K562 (cell line): ENCODE measurements at regions not wholly inside any gene's neighbourhood (a gene's known extent, or its start where the extent isn't known, plus 50 kb on each side); places are given as distances from the start of the nearest gene placed in this dataset.

Source experiments
- ATAC-seq: fragments of 200-7000 bp; cut with Tn5 transposase; 3 replicates; pipeline ENCODE4 v1.9.1; 2020; ENCODE audit warnings: moderate library complexity
- BruUV-seq: library from RNA; stranded (reverse); fragments of 400-500 nt; replicated peaks from 2 replicates; lab custom pipeline; 2021; lab: Mats Ljungman, UMichigan
- CTCF ChIA-PET: fragments of 300-600 bp; formaldehyde crosslinking; extraction: SDS; loops from one replicate; lab custom pipeline; 2021; ENCODE audit warnings: low intra/inter-chr PET ratio; lab: Yijun Ruan, JAX
- POLR2A ChIA-PET: fragments of 300-600, 350-650 bp; sonication (Branson Sonifier 250); formaldehyde crosslinking; extraction: SDS; loops from one replicate; lab custom pipeline; 2021; ENCODE audit warnings: antibody characterized with exemption, inconsistent platforms; lab: Yijun Ruan, JAX
- DNase-seq, 4 experiments: peaks; one replicate each; pipeline versions ENCODE4 v3.0.0 to v3.0.0-alpha.2; 2011 to 2018; ENCODE audit warnings: low spot score in 3 of 4, mixed read lengths in 3 of 4; ENCODE audit errors: extremely low read depth in 1 of 4
- FAIRE-seq: peaks from 2 replicates; lab custom pipeline; 2011; peaks lifted over from hg19 to GRCh38; lab: Jason Lieb, UNC
- H2AFZ ChIP-seq: 2 replicates; pipeline ENCODE4 v1.6.0; 2011; ENCODE audit warnings: low read depth, low read length, control low read depth, inconsistent platforms
- H3K27ac ChIP-seq: fragments of 200-600 bp; 3 replicates; pipeline ENCODE4 v1.8.0; 2011; ENCODE audit warnings: low read depth, mild to moderate bottlenecking, control low read depth, inconsistent platforms, low read length, moderate library complexity, mixed read lengths; ENCODE audit errors: extremely low read depth
- H3K27me3 ChIP-seq, 2 experiments: fragments of 300-600 bp in 1 of 2; 2 replicates in 1 of 2; 3 replicates in 1 of 2; pipeline versions ENCODE4 v1.6.0 to v1.8.0; 2011; ENCODE audit warnings: inconsistent platforms in 2 of 2, low read length in 2 of 2, mild to moderate bottlenecking in 1 of 2, mixed read lengths in 1 of 2, moderate library complexity in 1 of 2; ENCODE audit not compliant: control insufficient read depth in 2 of 2, insufficient read depth in 2 of 2
- H3K36me3 ChIP-seq: fragments of 300-600 bp; 3 replicates; pipeline ENCODE4 v1.8.0; 2011; ENCODE audit warnings: mild to moderate bottlenecking, low read length, inconsistent platforms; ENCODE audit not compliant: control insufficient read depth, insufficient read depth
- H3K4me1 ChIP-seq, 2 experiments: fragments of 200-600 bp in 1 of 2; replicated peaks in 1 of 2; 2 replicates in 1 of 2; 3 replicates in 1 of 2; pipeline versions ENCODE4 v1.5.1 to v1.8.0; 2011; ENCODE audit warnings: inconsistent platforms in 2 of 2, low read length in 2 of 2, mild to moderate bottlenecking in 1 of 2, mixed read lengths in 1 of 2, moderate library complexity in 1 of 2; ENCODE audit not compliant: control insufficient read depth in 2 of 2, insufficient read depth in 2 of 2
- H3K4me2 ChIP-seq: 2 replicates; pipeline ENCODE4 v1.6.1; 2011; ENCODE audit warnings: low read length, control low read depth, inconsistent platforms, mixed read lengths; ENCODE audit not compliant: insufficient read depth
- H3K4me3 ChIP-seq: fragments of 200-600 bp; sonication (generic), shearing (Covaris generic); 2 replicates; pipeline ENCODE4 v1.5.1; 2016; ENCODE audit warnings: control low read depth, inconsistent platforms
- H3K79me2 ChIP-seq: fragments of 200-600 bp; 3 replicates; pipeline ENCODE4 v1.8.0; 2011; ENCODE audit warnings: low read length, inconsistent platforms; ENCODE audit not compliant: control insufficient read depth, insufficient read depth
- H3K9ac ChIP-seq, 2 experiments: 2 replicates each; pipeline versions ENCODE4 v1.6.0 to v1.6.1; 2011; ENCODE audit warnings: low read depth in 2 of 2, low read length in 2 of 2, control low read depth in 1 of 2, inconsistent platforms in 1 of 2, mild to moderate bottlenecking in 1 of 2, mixed read lengths in 1 of 2; ENCODE audit not compliant: insufficient read depth in 1 of 2
- H3K9me1 ChIP-seq: one replicate; pipeline ENCODE4 v1.6.0; 2011; ENCODE audit warnings: inconsistent platforms, mild to moderate bottlenecking, low read length, moderate library complexity; ENCODE audit not compliant: control insufficient read depth, insufficient read depth
- H3K9me3 ChIP-seq: replicated peaks from 2 replicates; pipeline ENCODE4 v1.5.1; 2011; ENCODE audit warnings: low read depth, low read length, inconsistent platforms; ENCODE audit not compliant: control insufficient read depth, insufficient read depth
- H4K20me1 ChIP-seq: replicated peaks from 2 replicates; pipeline ENCODE4 v1.6.1; 2011; ENCODE audit warnings: low read length, inconsistent platforms, mixed read lengths; ENCODE audit not compliant: control insufficient read depth, insufficient read depth
- HNRNPH1 ChIP-seq: fragments of 200-400 bp; formaldehyde crosslinking; optimal IDR thresholded peaks from 2 replicates; pipeline ENCODE3; 2017; ENCODE audit warnings: low read depth, mild to moderate bottlenecking, low read length, moderate library complexity
- HNRNPK ChIP-seq: fragments of 200-400 bp; formaldehyde crosslinking; IDR thresholded peaks from one replicate; pipeline ENCODE4 v1.6.1; 2018; ENCODE audit warnings: mild to moderate bottlenecking, low read depth, low read length; ENCODE audit not compliant: poor library complexity, severe bottlenecking
- STAT5B ChIP-seq: fragments of 250-450 bp; sonication (Bioruptor Pico); IDR thresholded peaks from 2 replicates; pipeline ENCODE4 v1.8.0; 2021; ENCODE audit warnings: mild to moderate bottlenecking, inconsistent platforms
- WGBS: fragments of 100-300 bp; shearing (Covaris generic); methylation state at CpG from one replicate; pipeline ENCODE4 v1.1.6; 2016; ENCODE audit warnings: low coverage, mixed read lengths; ENCODE audit not compliant: insufficient coverage; ENCODE audit errors: missing lambda C conversion rate; 5-methylcytosine and 5-hydroxymethylcytosine counted together
- in situ Hi-C: fragments of 300-500 bp; cut with MboI; formaldehyde crosslinking; loops from 4 replicates; pipeline ENCODE4 v1.15.0; 2018; ENCODE audit warnings: inconsistent platforms, mixed read lengths
- intact Hi-C: fragments of 100-400 bp; cut with micrococcal nuclease; formaldehyde crosslinking; loops from 2 replicates; pipeline ENCODE4 v1.14.2; 2022
- TF ChIP-seq, protein P1 (sequence below): fragments of 450-650 bp; IDR thresholded peaks from 2 replicates; pipeline ENCODE4 v1.6.1; 2016; ENCODE audit warnings: low read depth, mild to moderate bottlenecking, moderate library complexity
- TF ChIP-seq, protein P2 (sequence below): fragments of 250-450 bp; sonication (Bioruptor Pico); IDR thresholded peaks from 2 replicates; pipeline ENCODE4 v1.4.0; 2020; ENCODE audit warnings: borderline replicate concordance
- TF ChIP-seq, protein P3 (sequence below), 3 experiments: fragments of 200-800 bp in 1 of 3; sonication (Bioruptor generic) in 1 of 3; sonication (generic) in 1 of 3; formaldehyde crosslinking in 1 of 3; IDR thresholded peaks; 2 replicates each; pipeline versions ENCODE4 v1.6.1 to v1.8.0; 2016 to 2022; ENCODE audit warnings: mild to moderate bottlenecking in 2 of 3, missing compliant biosample characterization in 2 of 3, missing genetic modification characterization in 2 of 3, missing genetic modification reagents in 1 of 3

DNA sequence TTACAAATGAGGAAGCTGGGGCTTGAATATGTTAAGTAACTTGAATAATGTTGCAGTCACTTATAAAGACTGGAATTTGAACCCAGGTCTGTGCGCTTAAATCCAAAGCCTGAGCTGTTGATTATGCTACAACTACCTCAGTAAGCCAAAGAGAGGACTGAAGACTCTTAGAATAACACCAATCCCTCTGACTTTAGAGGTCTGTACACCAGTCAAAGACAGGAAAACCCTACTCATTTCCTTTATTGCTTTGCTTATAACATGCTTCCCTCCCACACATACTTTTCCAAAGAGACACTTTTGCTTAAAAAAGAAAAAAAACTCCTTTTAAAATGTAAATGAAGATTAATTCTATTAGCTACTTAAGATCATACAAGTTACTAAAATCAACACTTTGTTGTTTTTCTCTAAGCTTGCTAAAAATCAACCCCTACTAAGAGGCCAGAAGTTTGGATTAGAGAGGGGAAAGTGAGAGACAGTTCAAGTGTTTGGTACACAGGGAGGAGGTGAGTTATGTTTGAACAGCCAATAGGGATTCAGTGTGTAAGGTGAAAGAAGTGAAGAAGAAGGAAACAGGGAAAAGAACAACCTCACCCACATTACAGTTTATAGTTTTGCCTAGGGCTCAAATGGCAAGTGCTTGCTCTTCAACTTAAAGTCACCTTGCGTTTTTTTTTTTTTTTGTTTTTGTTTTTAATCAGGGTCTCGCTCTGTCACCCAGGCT, 74.8 kb downstream of the MDH2 start (continued):
- TF ChIP-seq HNRNPH1 = no peak
- TF ChIP-seq, all 486 proteins: peak for 0

DNA sequence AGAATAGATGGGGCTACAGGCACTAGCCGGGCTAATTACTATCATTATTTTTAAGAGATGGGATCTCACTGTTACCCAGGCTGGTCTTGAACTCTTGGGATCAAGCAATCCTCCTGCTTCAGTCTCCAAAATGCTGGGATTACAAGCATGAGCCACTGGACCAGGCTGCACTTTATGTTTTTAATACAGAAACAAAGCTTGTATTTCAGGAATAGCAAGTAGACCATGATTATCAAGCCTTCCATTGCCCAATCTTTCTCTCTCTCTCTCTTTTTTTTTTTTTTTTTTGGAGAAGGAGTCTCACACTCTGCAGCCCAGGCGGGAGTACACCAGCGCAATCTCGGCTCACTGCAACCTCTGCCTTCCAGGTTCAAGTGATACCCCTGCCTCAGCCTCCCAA, 75.4 kb downstream of the MDH2 start:
- Histone ChIP-seq H3K9ac (no peak overlapping the region), H3K4me2 (no peak overlapping the region), H3K27ac (no peak overlapping the region), H3K4me3 (no peak overlapping the region), H3K9me1 (no peaks in the 10 kb centered on the region), H3K9me3 (no peaks in the 10 kb centered on the region), H2AFZ (no peak overlapping the region), H4K20me1 (no peaks in the 10 kb centered on the region), H3K27me3 (no peaks in the 10 kb centered on the region), H3K36me3 (no peaks in the 10 kb centered on the region), H3K79me2 (no peaks in the 10 kb centered on the region), H3K4me1 (peaks cover 0 to 4% of the 10 kb centered on the region in 2 experiments; a peak in 3 of 5 replicates)
- no peak for ATAC-seq
- intact Hi-C loops (no loop called here), in situ Hi-C loops (no loop called here)
- TF ChIP-seq, protein P1, sequence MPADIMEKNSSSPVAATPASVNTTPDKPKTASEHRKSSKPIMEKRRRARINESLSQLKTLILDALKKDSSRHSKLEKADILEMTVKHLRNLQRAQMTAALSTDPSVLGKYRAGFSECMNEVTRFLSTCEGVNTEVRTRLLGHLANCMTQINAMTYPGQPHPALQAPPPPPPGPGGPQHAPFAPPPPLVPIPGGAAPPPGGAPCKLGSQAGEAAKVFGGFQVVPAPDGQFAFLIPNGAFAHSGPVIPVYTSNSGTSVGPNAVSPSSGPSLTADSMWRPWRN = no peak
- TF ChIP-seq STAT5B (CRISPR knock-in tag) (no peak), HNRNPK (no peak)
- TF ChIP-seq, protein P2, sequence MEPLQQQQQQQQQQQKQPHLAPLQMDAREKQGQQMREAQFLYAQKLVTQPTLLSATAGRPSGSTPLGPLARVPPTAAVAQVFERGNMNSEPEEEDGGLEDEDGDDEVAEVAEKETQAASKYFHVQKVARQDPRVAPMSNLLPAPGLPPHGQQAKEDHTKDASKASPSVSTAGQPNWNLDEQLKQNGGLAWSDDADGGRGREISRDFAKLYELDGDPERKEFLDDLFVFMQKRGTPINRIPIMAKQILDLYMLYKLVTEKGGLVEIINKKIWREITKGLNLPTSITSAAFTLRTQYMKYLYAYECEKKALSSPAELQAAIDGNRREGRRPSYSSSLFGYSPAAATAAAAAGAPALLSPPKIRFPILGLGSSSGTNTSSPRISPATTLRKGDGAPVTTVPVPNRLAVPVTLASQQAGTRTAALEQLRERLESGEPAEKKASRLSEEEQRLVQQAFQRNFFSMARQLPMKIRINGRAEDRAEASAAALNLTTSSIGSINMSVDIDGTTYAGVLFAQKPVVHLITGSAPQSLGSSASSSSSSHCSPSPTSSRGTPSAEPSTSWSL = no peak
- TF ChIP-seq, protein P3, sequence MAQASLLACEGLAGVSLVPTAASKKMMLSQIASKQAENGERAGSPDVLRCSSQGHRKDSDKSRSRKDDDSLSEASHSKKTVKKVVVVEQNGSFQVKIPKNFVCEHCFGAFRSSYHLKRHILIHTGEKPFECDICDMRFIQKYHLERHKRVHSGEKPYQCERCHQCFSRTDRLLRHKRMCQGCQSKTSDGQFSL (CRISPR knock-in tag; IDR thresholded peaks at IDR 0.05) = no peak
- TF ChIP-seq, protein P3 (tag; IDR thresholded peaks at IDR 0.05) = no peak
- no peak for FAIRE-seq
- no peak for DNase-seq
- ChIA-PET POLR2A (no interaction called here), CTCF (no interaction called here)
- 39% methylated on average over 4 of the region's 4 CpGs for WGBS
- no TSS peak for BruUV-seq
